IgD-negative memory B cell (primary cell): ENCODE measurements at regions not wholly inside any gene's neighbourhood (a gene's known extent, or its start where the extent isn't known, plus 50 kb on each side); places are given as distances from the start of the nearest gene placed in this dataset.
"Not testable (repeated sequence)": the region's sequence is repeated elsewhere in the genome, so short reads cannot be mapped to it uniquely, and the experiment has no call there.

ENCODE experiments used
- H3K27ac Mint-ChIP-seq, 3 donors: one replicate each; pipeline ENCODE4 v1.8.0; 2020 to 2022; ENCODE audit warnings: mild to moderate bottlenecking in 3 of 3, mixed read lengths in 3 of 3, moderate library complexity in 1 of 3
- H3K27me3 Mint-ChIP-seq: one replicate; pipeline ENCODE4 v1.8.0; 2021; ENCODE audit warnings: mixed read lengths
- H3K36me3 Mint-ChIP-seq: one replicate; pipeline ENCODE4 v1.8.0; 2020; ENCODE audit warnings: mild to moderate bottlenecking, mixed read lengths
- H3K4me1 Mint-ChIP-seq, 3 donors: one replicate each; pipeline ENCODE4 v1.8.0; 2020 to 2022; ENCODE audit warnings: mixed read lengths in 3 of 3, mild to moderate bottlenecking in 1 of 3
- H3K4me3 Mint-ChIP-seq, 4 donors: one replicate each; pipeline ENCODE4 v1.8.0; 2020 to 2022; ENCODE audit warnings: mild to moderate bottlenecking in 4 of 4, mixed read lengths in 4 of 4, moderate library complexity in 3 of 4
- H3K9me3 Mint-ChIP-seq, 3 donors: one replicate each; pipeline ENCODE4 v1.8.0; 2020 to 2021; ENCODE audit warnings: mixed read lengths in 3 of 3, mild to moderate bottlenecking in 1 of 3

GRCh38 chr13:103903790-103904189 lies 837.6 kb upstream of the SLC10A2 start:
- H3K27me3 Mint-ChIP-seq = no peaks in the 10 kb centered on the region
- H3K4me1 Mint-ChIP-seq = peaks cover 0 to 3% (median 0%) of the 10 kb centered on the region in 3 donors
- no peak overlapping the region for H3K4me3 Mint-ChIP-seq
- no peaks in the 10 kb centered on the region for H3K36me3 Mint-ChIP-seq
- peaks cover 0 to 17% (median 2%) of the 10 kb centered on the region in 3 donors for H3K9me3 Mint-ChIP-seq
- H3K27ac Mint-ChIP-seq = no peak overlapping the region

GRCh38 chr13:103898481-103898880 lies 832.3 kb upstream of the SLC10A2 start:
- Mint-ChIP-seq H3K27me3 (no peaks in the 10 kb centered on the region), H3K36me3 (no peaks in the 10 kb centered on the region), H3K4me3 (no peak overlapping the region), H3K27ac (no peak overlapping the region), H3K9me3 (peaks cover 0 to 14% (median 0%) of the 10 kb centered on the region in 3 donors), H3K4me1 (peaks cover 0 to 2% (median 0%) of the 10 kb centered on the region in 3 donors)

- Mint-ChIP-seq H3K27ac (no peak overlapping the region), H3K4me3 (no peak overlapping the region), H3K27me3 (no peaks in the 10 kb centered on the region), H3K4me1 (peaks cover 0 to under 1% (median 0%) of the 10 kb centered on the region in 3 donors), H3K9me3 (peaks cover 0 to 14% (median 0%) of the 10 kb centered on the region in 3 donors), H3K36me3 (no peaks in the 10 kb centered on the region)
These were observed 829.8 kb upstream of the SLC10A2 start for GRCh38 chr13:103895835-103896531.

- no peak overlapping the region for H3K4me3 Mint-ChIP-seq
These were observed 828.4 kb upstream of the SLC10A2 start for GRCh38 chr13:103894626-103895025.

GRCh38 chr13:103884101-103884723 lies 818.0 kb upstream of the SLC10A2 start:
- no peaks in the 10 kb centered on the region for H3K36me3 Mint-ChIP-seq
- H3K4me1 Mint-ChIP-seq = no peaks in the 10 kb centered on the region
- H3K27ac Mint-ChIP-seq = no peak overlapping the region
- H3K27me3 Mint-ChIP-seq = no peaks in the 10 kb centered on the region
- H3K9me3 Mint-ChIP-seq = peaks cover 0 to 3% (median 0%) of the 10 kb centered on the region in 3 donors
- H3K4me3 Mint-ChIP-seq = no peak overlapping the region

More at GRCh38 chr13:103894626-103895025, 828.4 kb upstream of the SLC10A2 start:
- H3K4me1 Mint-ChIP-seq = no peaks in the 10 kb centered on the region
- no peaks in the 10 kb centered on the region for H3K36me3 Mint-ChIP-seq
- H3K27ac Mint-ChIP-seq = no peak overlapping the region
- no peaks in the 10 kb centered on the region for H3K27me3 Mint-ChIP-seq
- H3K9me3 Mint-ChIP-seq = peaks cover 0 to 5% (median 0%) of the 10 kb centered on the region in 3 donors

- Mint-ChIP-seq H3K9me3 (peaks cover 0 to 3% (median 0%) of the 10 kb centered on the region in 3 donors), H3K36me3 (no peaks in the 10 kb centered on the region), H3K27ac (no peak overlapping the region), H3K4me3 (no peak overlapping the region), H3K4me1 (no peaks in the 10 kb centered on the region), H3K27me3 (no peaks in the 10 kb centered on the region)
These were observed 817.5 kb upstream of the SLC10A2 start for GRCh38 chr13:103883698-103884097.

GRCh38 chr13:103883164-103883563 lies 816.9 kb upstream of the SLC10A2 start:
- no peak overlapping the region for H3K4me3 Mint-ChIP-seq
- H3K27me3 Mint-ChIP-seq = no peaks in the 10 kb centered on the region
- no peaks in the 10 kb centered on the region for H3K36me3 Mint-ChIP-seq
- no peaks in the 10 kb centered on the region for H3K4me1 Mint-ChIP-seq
- no peak overlapping the region for H3K27ac Mint-ChIP-seq
- peaks cover 0 to 3% (median under 1%) of the 10 kb centered on the region in 3 donors for H3K9me3 Mint-ChIP-seq

GRCh38 chr13:103880146-103880545 lies 813.9 kb upstream of the SLC10A2 start:
- H3K9me3 Mint-ChIP-seq, H3K4me3 Mint-ChIP-seq, H3K27ac Mint-ChIP-seq, H3K4me1 Mint-ChIP-seq, H3K27me3 Mint-ChIP-seq, H3K36me3 Mint-ChIP-seq: not testable (repeated sequence)

- no peaks in the 10 kb centered on the region for H3K4me1 Mint-ChIP-seq
- no peak overlapping the region for H3K4me3 Mint-ChIP-seq
- peaks cover 0 to 4% (median 3%) of the 10 kb centered on the region in 3 donors for H3K9me3 Mint-ChIP-seq
- H3K36me3 Mint-ChIP-seq = no peaks in the 10 kb centered on the region
- H3K27me3 Mint-ChIP-seq = no peaks in the 10 kb centered on the region
- H3K27ac Mint-ChIP-seq = no peak overlapping the region
These were observed 812.8 kb upstream of the SLC10A2 start for GRCh38 chr13:103878891-103879605.

GRCh38 chr13:103876571-103876970 lies 810.4 kb upstream of the SLC10A2 start:
- H3K4me1 Mint-ChIP-seq = peaks cover 0 to 2% (median 0%) of the 10 kb centered on the region in 3 donors
- peaks cover 0 to 6% (median 3%) of the 10 kb centered on the region in 3 donors for H3K9me3 Mint-ChIP-seq
- H3K27me3 Mint-ChIP-seq = no peaks in the 10 kb centered on the region
- no peaks in the 10 kb centered on the region for H3K36me3 Mint-ChIP-seq
- no peak overlapping the region for H3K4me3 Mint-ChIP-seq
- H3K27ac Mint-ChIP-seq = no peak overlapping the region

- peaks cover 0 to 8% (median 2%) of the 10 kb centered on the region in 3 donors for H3K9me3 Mint-ChIP-seq
- H3K27ac Mint-ChIP-seq = no peak overlapping the region
- no peak overlapping the region for H3K4me3 Mint-ChIP-seq
- H3K27me3 Mint-ChIP-seq = no peaks in the 10 kb centered on the region
- peaks cover 0 to 2% (median 0%) of the 10 kb centered on the region in 3 donors for H3K4me1 Mint-ChIP-seq
- no peaks in the 10 kb centered on the region for H3K36me3 Mint-ChIP-seq
These were observed 807.5 kb upstream of the SLC10A2 start for GRCh38 chr13:103873725-103874124.

GRCh38 chr13:103866048-103866447 lies 799.8 kb upstream of the SLC10A2 start:
- no peaks in the 10 kb centered on the region for H3K27me3 Mint-ChIP-seq
- H3K36me3 Mint-ChIP-seq = no peaks in the 10 kb centered on the region
- H3K27ac Mint-ChIP-seq = no peak overlapping the region
- H3K4me1 Mint-ChIP-seq = no peaks in the 10 kb centered on the region
- H3K4me3 Mint-ChIP-seq = no peak overlapping the region
- peaks cover 0 to 7% (median 5%) of the 10 kb centered on the region in 3 donors for H3K9me3 Mint-ChIP-seq

- Mint-ChIP-seq H3K27ac (no peak overlapping the region), H3K4me3 (no peak overlapping the region), H3K9me3 (peaks cover 0 to 5% (median 3%) of the 10 kb centered on the region in 3 donors), H3K36me3 (no peaks in the 10 kb centered on the region), H3K27me3 (no peaks in the 10 kb centered on the region), H3K4me1 (no peaks in the 10 kb centered on the region)
These were observed 796.3 kb upstream of the SLC10A2 start for GRCh38 chr13:103862525-103862924.

- Mint-ChIP-seq H3K4me1 (no peaks in the 10 kb centered on the region), H3K4me3 (no peak overlapping the region), H3K27ac (no peak overlapping the region), H3K27me3 (no peaks in the 10 kb centered on the region), H3K36me3 (no peaks in the 10 kb centered on the region), H3K9me3 (peaks cover under 1 to 3% (median 2%) of the 10 kb centered on the region in 3 donors)
These were observed 793.7 kb upstream of the SLC10A2 start for GRCh38 chr13:103859952-103860351.

- H3K36me3 Mint-ChIP-seq = no peaks in the 10 kb centered on the region
- no peak overlapping the region for H3K27ac Mint-ChIP-seq
- peaks cover 2 to 24% (median 3%) of the 10 kb centered on the region in 3 donors for H3K9me3 Mint-ChIP-seq
- H3K4me3 Mint-ChIP-seq = no peak overlapping the region
- peaks cover 0 to 2% (median 0%) of the 10 kb centered on the region in 3 donors for H3K4me1 Mint-ChIP-seq
- H3K27me3 Mint-ChIP-seq = no peaks in the 10 kb centered on the region
These were observed 785.8 kb upstream of the SLC10A2 start for GRCh38 chr13:103852036-103852435.
